NCI-H524 (cell line): ENCODE measurements at regions not wholly inside any gene's neighbourhood (a gene's known extent, or its start where the extent isn't known, plus 50 kb on each side); places are given as distances from the start of the nearest gene placed in this dataset.

Source experiments
- DNase-seq, 2 experiments: peaks; one replicate each; lab custom pipeline; 2025; lab: John Stamatoyannopoulos, UW

DNA sequence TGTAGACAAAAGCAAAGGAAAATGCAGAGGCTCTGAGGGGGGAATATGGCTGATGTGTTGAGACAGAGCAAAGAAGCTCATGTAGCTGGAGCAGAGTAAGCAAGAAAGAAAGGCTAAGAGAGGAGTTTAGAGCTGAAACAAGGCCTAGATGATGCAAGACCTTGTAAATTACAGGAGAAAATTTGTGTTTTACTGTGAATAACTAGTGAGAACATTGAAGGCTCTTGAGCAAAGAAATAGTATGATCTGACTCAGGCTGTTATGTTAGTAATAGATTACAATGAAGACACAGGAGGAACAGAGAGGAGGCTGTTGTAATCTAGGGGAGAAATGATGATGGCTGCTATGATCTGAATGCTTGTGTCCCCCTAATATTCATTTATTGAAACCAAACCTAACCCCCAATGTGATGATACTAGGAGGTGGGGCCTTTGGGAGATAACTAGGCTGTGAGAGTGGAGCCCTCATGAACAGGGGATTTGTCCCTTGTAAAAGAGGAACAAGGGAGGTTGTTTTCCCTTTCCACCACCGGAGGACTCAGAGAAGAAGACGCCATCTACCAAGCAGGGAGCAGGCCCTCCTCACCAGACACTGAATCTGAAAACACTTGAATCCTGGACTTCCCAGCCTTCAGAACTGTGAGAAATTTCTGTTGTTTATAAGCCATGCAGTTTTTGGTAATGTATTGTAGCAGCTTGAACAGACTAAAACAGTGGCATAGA is 394.9 kb downstream of the HTR7 start:
- DNase-seq: no peak

DNA sequence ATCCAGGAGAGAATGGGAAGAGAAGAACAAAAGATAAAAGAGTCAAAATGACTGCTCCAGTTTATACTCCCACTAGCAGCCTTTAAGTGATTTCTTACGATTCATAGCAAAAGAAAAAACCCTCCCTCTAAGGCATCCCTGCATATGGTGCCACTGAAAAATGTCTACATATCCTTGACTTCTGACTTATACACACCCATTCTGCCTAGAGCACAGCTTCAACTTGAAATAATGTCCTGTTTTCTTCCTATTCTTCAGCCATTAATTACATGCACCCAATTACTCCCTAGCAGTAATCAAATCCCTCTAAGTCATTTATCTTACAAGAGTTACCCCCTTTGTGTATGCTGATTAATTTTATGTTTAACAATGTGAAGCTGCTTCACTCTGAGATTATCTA is 393.5 kb downstream of the HTR7 start:
- DNase-seq: no peak

DNA sequence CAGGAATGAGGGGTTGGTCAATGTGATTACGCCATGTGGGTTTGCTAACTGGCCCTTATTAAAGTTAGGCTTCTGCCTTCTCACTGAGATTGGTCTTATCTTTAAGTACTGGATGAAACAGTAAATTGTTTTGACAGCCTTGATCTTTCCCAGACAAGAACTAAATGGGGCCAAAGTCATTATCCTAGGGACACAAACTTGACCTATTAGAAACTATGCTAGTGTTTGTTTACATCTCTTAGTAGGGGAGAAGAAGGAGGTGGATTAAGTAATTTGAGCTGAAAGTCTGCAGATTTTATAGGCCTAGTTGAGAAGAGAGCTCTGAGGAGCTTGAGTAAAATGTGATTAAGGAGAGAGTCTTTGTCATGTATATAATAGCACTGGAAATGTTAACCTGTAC is 386.9 kb downstream of the HTR7 start:
- peak in 1 of 2 experiments; percentile 1 for DNase-seq

DNA sequence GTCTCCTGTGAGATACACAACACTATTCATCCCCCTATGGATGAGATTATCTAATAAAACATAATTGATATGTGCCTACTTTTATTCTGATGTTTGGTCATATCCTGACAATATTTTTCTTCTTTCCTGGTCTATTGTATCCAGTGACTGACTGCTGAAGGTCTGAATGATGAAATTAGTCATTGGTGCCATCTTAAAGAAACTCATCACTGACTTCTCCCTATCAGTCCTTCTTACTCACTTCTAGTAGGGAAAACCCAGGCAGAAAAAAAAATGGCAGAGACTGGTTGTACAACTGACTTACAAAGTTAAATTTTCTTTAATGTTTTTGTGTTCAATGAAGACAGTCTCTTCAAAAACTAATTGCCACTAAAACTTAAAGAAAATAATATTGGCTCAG is 377.4 kb downstream of the HTR7 start:
- DNase-seq: no peak

DNA sequence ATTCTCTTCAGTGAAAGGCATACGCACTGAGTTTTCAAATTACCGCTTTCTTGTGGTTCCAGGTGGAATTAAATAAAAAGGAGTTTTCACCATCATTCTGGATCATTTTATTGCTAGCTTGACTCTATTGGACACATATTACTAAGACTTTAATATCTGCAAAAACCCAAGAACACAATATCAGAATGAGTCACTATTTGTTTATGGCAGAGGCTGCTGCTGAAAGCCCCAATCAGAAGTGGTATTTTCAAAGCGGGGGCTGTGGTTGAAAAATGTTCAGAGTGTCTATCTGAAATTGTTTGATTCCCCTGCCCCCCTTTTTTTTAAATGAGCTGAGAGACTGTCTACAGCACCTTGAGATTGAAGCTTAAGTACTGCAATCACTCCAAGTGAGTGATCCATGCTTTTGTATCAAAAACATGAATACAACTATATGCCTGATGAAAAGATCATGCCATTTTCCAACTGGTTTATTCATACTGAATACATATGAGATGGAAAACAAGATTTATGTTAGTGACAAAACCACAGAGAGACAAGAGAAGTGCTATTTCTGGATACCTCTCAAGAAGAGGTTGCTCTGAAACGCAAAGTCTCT is 376.4 kb downstream of the HTR7 start:
- DNase-seq: no peak

DNA sequence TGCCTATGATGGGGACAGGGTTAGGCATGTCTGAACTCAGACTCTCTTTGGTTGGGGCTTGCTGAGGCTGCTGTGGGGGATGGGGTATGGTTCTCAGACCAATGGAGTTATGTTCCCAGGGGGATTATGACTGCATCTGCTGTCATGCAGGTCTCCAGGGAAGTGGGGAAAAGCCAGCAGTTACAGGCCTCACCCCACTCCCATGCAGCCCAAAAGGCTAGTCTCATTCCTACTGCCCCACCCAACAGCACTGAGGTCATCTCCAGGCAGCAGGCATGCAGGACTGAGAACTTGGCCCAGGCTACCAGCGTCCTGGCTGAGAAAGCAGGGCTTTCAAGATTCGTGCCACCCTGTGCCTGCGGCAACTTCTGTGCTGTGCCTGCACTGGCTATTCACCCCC is 373.3 kb downstream of the HTR7 start:
- DNase-seq: no peak

DNA sequence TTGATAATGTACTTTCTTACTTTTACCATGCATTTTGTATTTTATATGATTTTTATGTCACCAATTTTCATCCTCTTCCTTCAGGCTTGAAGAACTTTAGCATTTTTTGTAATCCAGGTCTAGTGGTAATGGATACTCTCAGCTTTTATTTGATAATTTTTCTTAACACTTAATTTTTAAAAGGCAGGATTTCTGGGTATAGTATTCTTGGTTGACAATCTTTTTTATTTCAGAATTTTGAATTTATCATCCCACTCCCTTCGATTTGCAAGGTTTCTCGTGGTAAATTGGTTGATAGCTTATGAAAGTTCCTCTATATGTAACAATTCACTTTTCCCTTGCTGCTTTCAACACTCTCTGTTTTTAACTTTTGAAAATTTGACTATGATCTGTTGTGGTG is 363.7 kb downstream of the HTR7 start:
- DNase-seq: no peak

DNA sequence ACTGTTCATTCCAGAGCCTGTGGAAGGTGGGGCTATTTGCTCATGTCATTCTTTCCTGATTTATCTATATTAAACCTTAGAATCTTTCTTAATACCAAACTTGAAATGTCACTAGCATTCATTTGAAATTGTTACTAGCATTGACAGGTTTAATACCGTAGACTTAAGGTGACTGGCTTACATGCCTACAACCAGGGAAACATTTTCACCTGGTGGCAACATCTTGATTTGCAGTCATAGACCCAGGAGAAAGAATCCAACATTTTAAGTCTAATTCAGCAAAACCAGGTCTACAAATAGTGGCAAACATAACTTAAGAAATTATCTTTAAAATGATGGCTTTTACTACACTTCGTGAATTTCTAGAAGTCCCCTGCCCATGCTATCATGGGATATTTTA is 353.7 kb downstream of the HTR7 start:
- no peak for DNase-seq

DNA sequence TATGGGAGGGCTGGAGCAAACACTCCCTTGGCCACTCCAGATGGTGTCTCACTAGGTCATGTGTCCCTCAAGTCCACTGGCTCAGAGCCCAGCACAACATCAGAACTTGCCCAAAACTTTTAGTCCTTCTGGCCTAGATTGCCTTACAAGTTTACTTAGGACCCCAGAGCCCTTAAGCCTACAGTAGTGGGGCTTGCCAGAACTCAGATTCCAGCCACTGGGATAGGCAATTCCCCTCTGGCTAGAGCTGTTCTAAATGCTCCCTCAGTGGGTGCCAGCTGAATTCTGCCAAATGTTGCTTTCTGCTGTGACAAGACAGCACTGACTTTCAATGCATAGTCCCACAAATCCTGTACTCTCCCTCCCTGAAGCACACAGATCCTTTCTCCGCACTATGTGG is 331.1 kb downstream of the HTR7 start:
- no peak for DNase-seq

DNA sequence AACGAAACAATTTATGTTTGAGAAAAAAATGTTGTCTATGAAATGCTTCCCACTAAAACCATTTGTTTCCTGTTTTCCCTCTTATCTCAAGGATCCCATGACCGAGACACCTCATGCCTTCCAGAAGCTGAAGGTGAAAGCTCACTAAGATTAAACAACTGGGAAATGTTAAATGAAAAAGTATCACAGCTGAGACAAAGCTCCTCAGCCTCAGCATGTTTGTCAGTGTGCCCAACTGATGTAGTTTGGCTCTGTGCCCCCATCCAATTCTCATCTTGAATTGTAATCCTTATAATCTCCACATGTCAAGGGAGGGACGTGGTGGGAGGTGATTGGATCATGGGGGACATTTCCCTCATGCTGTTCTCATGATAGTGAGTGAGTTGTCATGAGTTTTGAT is 327.3 kb downstream of the HTR7 start:
- peak; percentile 0 to 32 for DNase-seq

DNA sequence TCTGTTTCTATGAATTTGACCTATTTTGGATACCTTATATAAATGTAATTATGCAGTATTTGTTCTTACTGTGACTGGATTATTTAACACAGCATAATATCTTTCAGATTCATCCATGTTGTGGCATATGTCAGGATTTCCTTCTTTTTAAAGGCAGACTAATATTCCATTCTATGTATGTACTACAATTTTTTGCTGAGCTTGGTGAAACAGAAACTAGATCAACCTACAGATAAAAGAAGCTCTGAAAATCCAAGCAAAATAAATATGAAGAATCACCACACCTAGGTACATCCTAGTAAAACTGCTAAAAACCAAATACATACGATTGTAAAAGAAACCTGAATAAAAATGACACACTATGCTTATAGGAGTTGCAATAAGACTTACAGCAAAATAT is 300.5 kb downstream of the HTR7 start:
- no peak for DNase-seq

DNA sequence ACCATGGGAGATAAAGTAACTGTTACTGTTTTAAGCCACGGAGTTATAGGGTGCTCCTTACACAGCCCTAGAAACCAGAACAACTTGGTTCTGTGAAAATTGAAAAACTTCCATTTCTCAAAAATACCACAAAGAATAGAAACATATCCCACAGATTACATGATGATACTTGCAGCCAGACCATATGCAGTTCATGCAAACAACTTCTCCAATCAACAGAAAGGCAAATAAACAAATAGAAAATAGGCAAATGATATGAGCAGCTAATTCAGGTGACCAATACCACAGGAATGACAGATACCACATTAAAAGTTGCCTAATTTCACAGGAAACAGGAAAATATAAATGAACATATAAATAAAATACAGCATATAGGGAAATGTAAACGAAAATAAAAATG is 297.5 kb downstream of the HTR7 start:
- no peak for DNase-seq

DNA sequence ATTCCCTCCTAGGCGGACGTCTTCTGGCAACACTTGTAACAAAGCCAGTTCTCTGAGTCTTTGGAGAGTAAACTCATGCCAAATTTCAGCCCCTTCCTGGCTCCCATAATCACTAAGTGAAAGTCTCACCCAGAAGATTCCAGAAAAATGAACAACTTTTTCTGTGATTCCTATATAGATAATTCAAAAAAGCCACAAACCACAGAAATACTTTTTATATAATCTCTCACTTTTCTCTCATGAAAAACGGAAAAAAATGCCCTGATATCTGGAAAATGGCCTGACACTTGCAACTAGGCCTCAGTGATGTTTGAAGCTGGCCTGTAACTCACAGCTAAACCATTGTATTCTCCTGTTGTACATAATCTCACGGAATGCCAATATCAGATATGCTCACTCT is 296.2 kb downstream of the HTR7 start:
- DNase-seq: no peak

DNA sequence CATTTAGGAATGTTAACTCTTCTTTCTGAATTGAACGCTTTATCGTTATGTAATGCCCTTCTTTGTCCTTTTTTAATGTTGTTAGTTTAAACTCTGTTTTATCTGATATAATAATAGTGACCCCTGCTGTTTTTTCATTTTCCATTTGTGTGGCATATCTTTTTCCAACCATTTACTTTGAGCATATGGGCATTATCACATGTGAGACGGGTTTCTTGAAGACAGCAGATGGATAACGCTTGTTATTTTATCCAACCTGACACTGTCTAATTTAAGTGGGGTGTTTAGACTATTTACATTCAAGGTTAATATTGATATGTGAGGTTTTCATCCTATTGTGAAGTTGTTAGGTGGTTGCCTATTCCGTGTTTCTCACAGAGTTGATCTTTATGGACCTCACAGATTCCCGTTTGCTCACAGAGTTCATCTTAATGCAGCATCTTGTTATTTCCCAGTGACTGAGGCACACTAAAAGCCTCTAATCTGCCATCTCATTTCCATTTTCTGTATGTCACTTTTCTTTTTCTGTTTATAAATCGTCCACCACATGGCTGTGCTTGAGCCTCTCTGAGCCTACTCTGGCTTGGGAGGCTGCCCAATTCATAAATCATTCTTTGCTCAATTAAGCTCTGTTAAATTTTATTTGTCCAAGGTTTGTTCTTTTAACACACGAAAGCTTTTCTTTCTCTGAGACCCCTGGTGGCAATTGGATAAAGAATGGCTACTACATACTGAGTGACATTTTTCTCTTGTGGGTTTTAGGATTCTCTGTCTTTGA is 286.2 kb downstream of the HTR7 start:
- DNase-seq: peak in 1 of 2 experiments; percentile 45

DNA sequence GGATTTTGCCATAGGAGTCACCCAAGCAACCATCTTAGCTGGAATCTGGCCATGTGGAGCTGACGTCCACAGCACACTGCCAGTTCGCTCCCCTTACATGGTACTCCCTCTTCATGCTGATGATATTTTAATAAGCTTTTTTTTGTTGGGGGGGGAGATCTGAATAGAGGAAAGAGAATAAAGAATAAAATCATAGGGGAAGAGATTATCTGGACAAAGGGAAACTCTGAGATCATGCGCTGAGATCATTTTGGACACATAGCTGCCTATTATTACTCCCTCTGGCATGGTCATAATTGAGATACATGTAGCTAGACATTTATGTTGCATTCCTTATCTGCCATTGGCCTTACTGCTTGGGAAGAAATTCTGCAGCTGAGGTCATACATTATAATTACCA is 282.7 kb downstream of the HTR7 start:
- no peak for DNase-seq

DNA sequence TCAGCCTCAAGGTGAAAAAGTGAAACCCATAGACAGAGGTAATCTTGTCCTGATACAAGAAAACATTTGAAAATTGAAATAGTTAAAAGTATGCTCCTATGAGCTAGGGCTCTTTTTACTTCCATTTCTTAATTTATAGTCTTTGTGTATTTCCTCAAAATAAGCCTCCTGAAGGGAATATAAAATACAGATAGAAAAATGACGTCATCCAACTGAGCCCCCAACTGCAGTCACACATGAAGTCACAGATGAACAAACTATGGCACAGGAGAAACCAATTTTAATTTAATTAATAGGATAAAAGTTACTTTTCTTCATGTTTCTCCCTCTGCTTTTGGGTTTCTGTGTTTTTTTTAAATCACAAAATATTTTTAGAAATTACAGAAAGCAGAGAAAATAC is 280.3 kb downstream of the HTR7 start:
- DNase-seq: no peak

DNA sequence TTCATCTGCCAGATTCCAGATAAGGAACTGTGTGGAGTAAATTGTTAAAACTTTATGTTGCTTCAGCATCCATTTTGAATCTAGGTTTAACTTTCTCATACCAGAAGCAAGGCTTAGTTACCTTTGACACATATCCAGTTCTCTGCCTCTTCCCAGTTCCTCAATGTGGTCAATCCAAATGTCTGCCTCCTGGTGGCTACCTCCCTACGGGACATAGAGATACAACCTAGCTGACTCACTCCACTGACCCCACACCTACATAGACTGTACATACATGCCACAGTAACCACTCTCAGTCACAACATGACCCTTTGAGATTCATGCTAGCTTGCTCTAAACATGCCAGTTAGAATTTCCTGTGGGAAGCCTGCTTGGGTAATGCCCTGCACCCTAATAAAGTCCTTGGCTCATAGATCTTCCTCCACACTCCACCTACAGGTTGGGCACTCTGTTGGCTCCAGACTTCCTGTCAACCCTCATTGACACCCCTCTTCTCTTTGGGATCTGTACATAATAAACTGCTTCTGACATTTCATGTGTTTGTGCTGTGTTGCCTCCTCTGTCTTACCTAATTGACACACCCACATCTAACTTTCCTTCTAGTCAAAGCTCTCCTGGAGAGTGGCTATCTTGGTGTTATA is 278.1 kb downstream of the HTR7 start:
- DNase-seq: no peak

DNA sequence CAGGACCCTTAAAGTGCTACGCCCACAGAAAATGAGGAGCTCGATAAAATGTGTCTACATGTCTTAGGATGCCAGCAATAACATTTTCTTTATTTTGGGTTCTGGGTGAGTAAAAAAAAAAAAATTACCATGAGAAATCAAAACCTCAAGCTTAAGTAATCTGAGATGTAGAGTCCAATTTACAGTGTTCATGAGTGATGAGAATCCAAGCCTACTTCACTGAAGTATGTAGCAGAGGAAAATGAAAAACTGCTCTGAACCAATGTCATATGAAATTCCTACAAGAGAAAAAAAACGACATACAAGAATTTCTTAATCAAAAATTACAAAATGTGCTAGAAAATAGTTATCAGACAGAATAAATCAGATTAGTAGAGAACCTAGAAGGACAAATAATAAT is 274.4 kb downstream of the HTR7 start:
- DNase-seq: no peak

DNA sequence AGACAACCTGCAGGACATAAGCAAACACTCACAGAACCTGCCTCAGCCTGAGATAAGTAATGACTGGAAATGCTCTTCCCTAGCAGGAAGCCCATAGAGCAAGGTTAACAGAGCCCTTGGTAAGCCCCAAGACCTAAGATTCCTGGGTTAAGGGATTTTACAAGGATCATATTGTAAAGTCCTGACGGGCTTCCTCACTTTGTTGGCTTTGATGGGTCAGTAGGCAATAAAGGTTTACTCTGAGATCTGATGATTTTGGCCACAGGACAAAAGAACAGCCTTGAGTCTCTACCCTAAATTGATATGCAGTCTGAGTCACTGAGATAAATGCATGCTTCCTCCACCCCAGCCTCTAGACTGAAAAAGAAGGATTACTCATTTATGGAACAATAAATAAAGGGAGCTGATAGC is 270.8 kb downstream of the HTR7 start:
- DNase-seq: no peak

DNA sequence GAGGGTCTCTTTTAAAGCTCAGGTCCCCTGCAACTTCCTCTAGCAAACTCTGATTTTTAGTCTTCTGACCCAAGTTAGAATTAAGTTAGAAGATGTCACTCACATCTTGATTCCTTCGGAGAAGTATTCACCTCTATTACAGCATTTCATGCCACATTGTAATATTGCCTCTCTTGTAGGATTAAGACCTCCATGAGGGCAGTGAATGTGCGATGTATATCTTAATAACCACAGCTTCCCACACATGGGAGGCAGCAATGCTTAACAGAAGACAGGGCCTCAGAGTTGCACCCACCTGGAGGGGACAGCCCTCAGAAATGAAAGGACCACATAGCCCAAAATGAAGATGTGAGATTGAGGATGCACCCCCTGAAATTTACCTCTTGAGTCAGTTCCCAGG is 270.3 kb downstream of the HTR7 start:
- DNase-seq: no peak

DNA sequence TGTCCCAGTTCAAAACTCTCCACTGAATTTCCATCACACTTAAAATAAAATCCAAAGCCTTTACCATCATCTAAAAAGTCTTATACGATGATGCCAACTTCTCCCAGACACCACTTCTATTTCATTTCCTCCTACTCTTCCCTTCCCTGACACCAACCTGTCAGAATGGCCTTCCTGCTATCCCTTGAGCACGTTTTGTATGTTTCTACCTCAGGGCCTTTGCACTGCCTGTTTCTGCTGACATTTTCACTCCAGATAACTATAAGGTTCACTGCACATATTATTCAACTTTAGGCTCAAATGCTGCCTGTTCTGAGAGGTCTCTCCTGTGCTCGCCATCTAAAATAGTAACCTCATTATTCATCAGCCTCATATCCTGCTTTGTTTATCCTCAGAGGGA is 269.6 kb downstream of the HTR7 start:
- no peak for DNase-seq

DNA sequence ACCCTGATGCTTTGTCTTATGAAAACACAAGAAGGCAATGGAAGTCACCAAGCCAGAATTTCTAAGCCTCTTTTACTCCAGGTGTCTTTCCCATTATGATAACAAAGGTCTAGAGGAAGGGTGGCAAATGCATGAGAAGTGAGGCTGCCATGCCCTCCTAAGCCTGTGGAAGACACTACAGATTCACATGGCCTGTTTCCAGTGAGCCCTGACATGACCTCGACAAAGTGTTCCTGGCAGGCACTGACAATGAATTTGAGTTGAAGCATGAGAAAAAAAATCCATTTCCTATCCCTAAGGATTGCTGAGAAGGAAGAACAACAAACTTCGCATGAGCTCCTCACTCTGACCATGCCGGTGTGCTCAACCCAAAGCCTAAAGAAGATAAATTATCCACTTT is 268.0 kb downstream of the HTR7 start:
- no peak for DNase-seq

DNA sequence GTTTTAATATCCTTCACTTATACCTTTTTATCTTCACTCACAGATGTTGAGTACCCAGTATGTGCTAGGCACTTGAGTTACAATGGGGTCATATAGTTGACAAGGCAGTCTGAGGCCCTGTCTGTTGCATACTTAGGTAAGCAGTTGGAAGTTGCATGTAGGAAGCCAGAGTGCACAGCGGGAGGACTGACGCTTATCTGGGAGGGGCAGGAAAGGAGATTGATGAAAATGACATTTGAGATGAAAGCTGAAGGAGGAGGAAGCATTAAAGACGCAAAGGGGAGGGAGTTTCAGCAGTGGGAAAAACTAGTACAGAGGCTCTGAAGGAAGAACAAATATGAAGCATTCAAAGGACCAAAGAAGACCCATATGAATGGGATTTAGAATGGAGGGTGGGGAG is 266.2 kb downstream of the HTR7 start:
- peak in 1 of 2 experiments; percentile 50 for DNase-seq
